Activated naive CD4-positive, alpha-beta T cell treated with anti-CD3 and anti-CD28 coated beads, Interleukin-2, amount 50 U/mL, for 24 hours (primary cell): ENCODE measurements at regions not wholly inside any gene's neighbourhood (a gene's known extent, or its start where the extent isn't known, plus 50 kb on each side); places are given as distances from the start of the nearest gene placed in this dataset.

ENCODE experiments used
- H3K27ac Mint-ChIP-seq: one replicate; pipeline ENCODE4 v1.8.0; 2021; ENCODE audit warnings: mild to moderate bottlenecking, mixed read lengths
- H3K27me3 Mint-ChIP-seq: one replicate; pipeline ENCODE4 v1.8.0; 2021; ENCODE audit warnings: mixed read lengths
- H3K36me3 Mint-ChIP-seq: one replicate; pipeline ENCODE4 v1.8.0; 2021; ENCODE audit warnings: mixed read lengths
- H3K4me1 Mint-ChIP-seq: one replicate; pipeline ENCODE4 v1.8.0; 2021; ENCODE audit warnings: mixed read lengths
- H3K4me3 Mint-ChIP-seq: one replicate; pipeline ENCODE4 v1.8.0; 2021; ENCODE audit warnings: mild to moderate bottlenecking, mixed read lengths
- H3K9me3 Mint-ChIP-seq: one replicate; pipeline ENCODE4 v1.8.0; 2021; ENCODE audit warnings: mixed read lengths

DNA sequence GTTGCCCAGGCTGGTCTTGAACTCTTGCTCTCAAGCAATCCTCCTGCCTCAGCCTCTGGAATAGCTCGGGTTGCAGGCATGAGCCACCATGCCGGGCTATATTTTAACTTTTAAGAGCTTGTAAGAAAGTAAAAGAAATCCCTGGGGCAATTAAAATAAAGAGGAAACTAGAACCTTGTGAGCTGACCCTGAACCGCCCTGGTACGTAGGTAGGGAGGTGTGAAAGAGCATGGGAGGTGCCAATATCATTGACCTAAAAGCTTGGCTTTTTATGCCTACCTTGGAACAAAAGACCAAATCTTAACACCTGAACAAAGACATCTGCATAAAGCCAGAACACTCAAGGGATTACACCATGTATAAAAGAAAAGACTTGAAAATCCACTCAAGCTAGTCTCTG is 595.1 kb downstream of the SOX6 start:
- Mint-ChIP-seq H3K9me3 (no peaks in the 10 kb centered on the region), H3K27me3 (peaks cover 2% of the 10 kb centered on the region), H3K4me3 (no peak overlapping the region), H3K4me1 (no peaks in the 10 kb centered on the region), H3K36me3 (no peaks in the 10 kb centered on the region), H3K27ac (no peak overlapping the region)

DNA sequence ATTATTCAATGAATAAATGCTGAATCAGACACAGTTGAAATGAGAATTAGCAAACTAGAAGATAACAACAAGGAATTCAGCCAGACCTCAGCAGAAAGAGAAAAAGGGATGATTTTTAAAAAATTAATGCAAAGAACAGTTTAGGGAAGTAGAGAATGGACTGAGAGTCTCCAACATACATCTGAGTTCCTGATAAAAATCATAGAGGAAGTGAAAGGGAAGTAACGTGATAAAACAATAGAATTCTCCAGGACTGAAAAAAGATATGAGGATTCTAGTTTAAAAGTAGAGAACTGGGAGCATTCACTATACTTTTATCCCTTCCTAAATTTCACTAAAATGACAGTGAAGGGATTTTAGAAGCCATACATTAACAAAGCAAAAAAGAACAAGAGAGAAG is 592.0 kb downstream of the SOX6 start:
- peaks cover 2% of the 10 kb centered on the region for H3K27me3 Mint-ChIP-seq
- H3K9me3 Mint-ChIP-seq: no peaks in the 10 kb centered on the region
- no peaks in the 10 kb centered on the region for H3K4me1 Mint-ChIP-seq
- no peaks in the 10 kb centered on the region for H3K36me3 Mint-ChIP-seq
- H3K4me3 Mint-ChIP-seq: no peak overlapping the region
- no peak overlapping the region for H3K27ac Mint-ChIP-seq

- Mint-ChIP-seq H3K4me3 (no peak overlapping the region), H3K27ac (no peak overlapping the region), H3K9me3 (no peaks in the 10 kb centered on the region), H3K36me3 (no peaks in the 10 kb centered on the region), H3K4me1 (no peaks in the 10 kb centered on the region), H3K27me3 (peaks cover 2% of the 10 kb centered on the region)
These were observed 591.4 kb downstream of the SOX6 start for GRCh38 chr11:15764948-15765347.

DNA sequence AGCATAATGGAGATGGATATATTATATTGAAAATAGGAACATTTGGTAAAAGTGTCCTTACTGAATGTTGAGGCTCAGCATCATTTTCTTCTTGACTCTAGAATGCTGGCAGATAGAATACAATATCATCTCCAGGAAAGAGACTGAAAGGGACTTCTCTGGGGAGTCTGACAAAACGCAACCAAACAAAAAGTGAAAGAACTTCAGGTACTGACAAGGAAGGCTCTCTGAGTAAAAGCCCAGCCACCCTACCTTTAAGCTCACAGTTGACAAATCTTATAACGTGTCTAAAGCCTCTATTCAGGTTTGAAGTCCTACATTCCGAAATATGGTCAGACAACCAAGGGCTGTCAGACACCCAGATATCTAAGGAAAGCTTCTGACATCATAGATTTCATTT is 590.8 kb downstream of the SOX6 start:
- Mint-ChIP-seq H3K4me1 (no peaks in the 10 kb centered on the region), H3K27me3 (peaks cover 2% of the 10 kb centered on the region), H3K9me3 (no peaks in the 10 kb centered on the region), H3K36me3 (no peaks in the 10 kb centered on the region), H3K27ac (no peak overlapping the region), H3K4me3 (no peak overlapping the region)

GRCh38 chr11:15768321-15768720 is 588.0 kb downstream of the SOX6 start:
- Mint-ChIP-seq H3K27ac (no peak overlapping the region), H3K4me3 (no peak overlapping the region), H3K36me3 (no peaks in the 10 kb centered on the region), H3K4me1 (no peaks in the 10 kb centered on the region), H3K27me3 (no peaks in the 10 kb centered on the region), H3K9me3 (no peaks in the 10 kb centered on the region)

GRCh38 chr11:15769203-15769602 is 587.1 kb downstream of the SOX6 start:
- Mint-ChIP-seq H3K36me3 (no peaks in the 10 kb centered on the region), H3K9me3 (no peaks in the 10 kb centered on the region), H3K27ac (no peak overlapping the region), H3K4me3 (no peak overlapping the region), H3K4me1 (no peaks in the 10 kb centered on the region), H3K27me3 (no peaks in the 10 kb centered on the region)

DNA sequence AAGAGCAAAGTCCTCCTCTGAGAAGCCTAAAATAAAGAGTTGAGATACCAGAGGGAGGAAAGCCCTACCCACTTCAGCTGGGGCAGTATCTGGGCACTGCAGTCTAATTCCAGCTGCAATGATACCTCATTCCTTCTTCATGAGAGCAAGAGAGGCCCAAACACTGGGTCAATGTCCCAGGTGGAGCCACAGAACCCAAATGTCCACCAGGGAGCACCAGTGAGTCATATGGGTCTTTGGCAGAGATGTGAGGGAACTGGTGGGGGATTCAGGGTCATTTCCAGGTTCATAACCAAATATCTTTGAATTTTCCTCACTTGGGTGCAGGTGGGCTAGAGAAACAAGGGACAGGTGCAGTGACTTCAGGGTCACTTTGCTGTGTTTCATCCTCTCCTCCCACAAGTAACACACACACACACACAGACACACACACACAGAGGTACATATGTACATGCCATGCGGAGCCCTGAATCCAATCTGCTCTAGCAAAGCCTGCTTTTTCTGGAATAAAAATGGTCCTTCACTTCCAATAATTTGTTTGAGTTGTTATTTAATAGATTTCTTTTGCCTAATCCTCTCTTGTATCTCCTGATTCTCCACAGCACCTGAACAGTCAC is 585.4 kb downstream of the SOX6 start:
- Mint-ChIP-seq H3K4me1 (no peaks in the 10 kb centered on the region), H3K36me3 (no peaks in the 10 kb centered on the region), H3K9me3 (no peaks in the 10 kb centered on the region), H3K4me3 (no peak overlapping the region), H3K27me3 (no peaks in the 10 kb centered on the region), H3K27ac (no peak overlapping the region)

DNA sequence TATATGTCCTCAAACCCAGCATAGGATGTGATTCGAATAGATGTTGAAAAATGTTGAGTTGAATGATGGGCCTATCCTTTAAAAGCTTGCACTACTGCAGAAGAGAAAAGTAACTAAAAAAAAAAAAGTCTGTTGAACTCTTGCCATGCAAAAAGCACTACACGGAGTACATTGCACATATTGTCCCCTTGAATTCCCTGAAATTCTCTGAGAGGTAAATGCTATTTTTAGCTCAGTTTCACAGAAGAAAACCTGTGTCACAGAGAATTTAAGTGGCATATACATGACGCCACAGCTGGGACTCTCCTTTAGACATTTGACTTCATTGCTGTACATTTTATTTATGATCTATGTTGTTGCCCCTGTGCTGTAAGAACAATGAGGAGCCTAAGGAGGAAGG is 583.8 kb downstream of the SOX6 start:
- H3K4me1 Mint-ChIP-seq: no peaks in the 10 kb centered on the region

DNA sequence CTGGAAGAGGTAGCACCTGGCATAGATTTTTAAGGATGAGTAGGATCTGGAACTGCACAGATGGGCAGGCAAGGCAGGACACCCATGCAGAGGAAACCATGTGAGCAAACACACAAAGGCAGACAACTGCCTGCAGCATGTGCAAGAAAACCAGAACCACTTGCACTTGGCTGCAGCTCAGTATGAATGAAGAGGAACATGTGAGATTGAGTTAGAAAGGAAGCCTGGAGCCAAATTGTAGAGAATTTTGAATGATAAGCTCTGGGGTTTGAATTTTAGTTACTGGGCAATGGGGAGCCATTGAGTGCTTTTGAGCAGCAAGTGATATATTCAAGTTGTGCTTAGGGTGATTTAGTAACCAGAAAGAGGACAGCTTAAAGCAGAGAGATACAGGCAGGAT is 583.4 kb downstream of the SOX6 start:
- Mint-ChIP-seq H3K36me3 (no peaks in the 10 kb centered on the region), H3K4me3 (no peak overlapping the region), H3K9me3 (no peaks in the 10 kb centered on the region), H3K4me1 (no peaks in the 10 kb centered on the region), H3K27me3 (no peaks in the 10 kb centered on the region), H3K27ac (no peak overlapping the region)

More for the DNA sequence above, 583.8 kb downstream of the SOX6 start:
- H3K27ac Mint-ChIP-seq: no peak overlapping the region
- no peaks in the 10 kb centered on the region for H3K27me3 Mint-ChIP-seq
- H3K9me3 Mint-ChIP-seq: no peaks in the 10 kb centered on the region
- H3K4me3 Mint-ChIP-seq: no peak overlapping the region
- no peaks in the 10 kb centered on the region for H3K36me3 Mint-ChIP-seq

DNA sequence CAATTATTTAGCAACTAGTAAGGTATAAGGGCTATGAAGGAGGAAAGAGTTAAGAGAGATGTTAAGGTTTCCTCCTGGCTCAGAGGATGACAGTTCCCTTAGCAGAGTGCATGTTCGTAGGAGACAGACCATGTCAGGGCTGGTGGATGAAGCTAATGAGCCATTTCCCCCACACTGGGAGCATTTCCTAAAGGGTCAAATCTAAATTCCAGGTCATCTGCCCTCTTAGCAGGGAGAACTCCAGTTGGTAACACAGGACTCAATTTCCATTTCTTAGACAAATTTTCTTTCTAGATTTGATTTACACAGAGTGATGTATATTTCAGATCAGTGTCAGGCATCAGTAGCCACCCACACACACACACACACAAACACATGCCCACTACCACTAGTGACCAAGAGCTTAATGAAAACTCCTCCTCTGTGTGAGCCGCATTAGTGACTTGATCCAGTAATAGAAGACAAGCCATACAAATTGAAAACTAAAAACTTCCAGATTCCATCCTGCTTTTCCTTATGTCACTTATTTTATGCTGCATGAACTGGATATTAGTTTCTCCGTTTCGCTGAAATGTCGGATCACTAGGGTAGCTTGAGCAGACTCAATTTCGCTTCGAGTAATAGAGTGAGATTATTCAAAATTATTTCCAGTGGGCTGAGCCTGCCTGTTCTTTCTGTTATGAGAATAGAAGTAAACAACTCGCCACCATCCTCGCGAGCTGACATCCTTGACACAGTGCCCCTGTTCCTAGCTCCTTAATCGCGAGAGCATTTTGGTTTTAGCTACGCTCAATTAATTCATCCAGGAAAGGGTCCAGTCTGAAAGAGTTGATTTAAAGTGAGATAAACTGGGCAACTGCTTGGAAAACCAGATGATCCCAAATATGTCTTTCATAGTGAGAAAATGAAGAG is 582.6 kb downstream of the SOX6 start:
- H3K4me1 Mint-ChIP-seq: no peaks in the 10 kb centered on the region
- no peaks in the 10 kb centered on the region for H3K27me3 Mint-ChIP-seq

GRCh38 chr11:15774388-15774939 is 581.9 kb downstream of the SOX6 start:
- no peaks in the 10 kb centered on the region for H3K36me3 Mint-ChIP-seq
- H3K27me3 Mint-ChIP-seq: no peaks in the 10 kb centered on the region
- no peak overlapping the region for H3K4me3 Mint-ChIP-seq
- no peaks in the 10 kb centered on the region for H3K9me3 Mint-ChIP-seq
- H3K27ac Mint-ChIP-seq: no peak overlapping the region
- H3K4me1 Mint-ChIP-seq: no peaks in the 10 kb centered on the region

More for the DNA sequence above, 582.6 kb downstream of the SOX6 start:
- Mint-ChIP-seq H3K36me3 (no peaks in the 10 kb centered on the region), H3K27ac (no peak overlapping the region), H3K9me3 (no peaks in the 10 kb centered on the region), H3K4me3 (no peak overlapping the region)

GRCh38 chr11:15775015-15775541 is 581.3 kb downstream of the SOX6 start:
- Mint-ChIP-seq H3K4me3 (no peak overlapping the region), H3K9me3 (no peaks in the 10 kb centered on the region), H3K27ac (no peak overlapping the region), H3K27me3 (no peaks in the 10 kb centered on the region), H3K36me3 (no peaks in the 10 kb centered on the region), H3K4me1 (no peaks in the 10 kb centered on the region)

- H3K4me3 Mint-ChIP-seq: no peak overlapping the region
- H3K4me1 Mint-ChIP-seq: no peaks in the 10 kb centered on the region
- H3K36me3 Mint-ChIP-seq: no peaks in the 10 kb centered on the region
- H3K9me3 Mint-ChIP-seq: no peaks in the 10 kb centered on the region
- no peaks in the 10 kb centered on the region for H3K27me3 Mint-ChIP-seq
- no peak overlapping the region for H3K27ac Mint-ChIP-seq
These were observed 580.5 kb downstream of the SOX6 start for GRCh38 chr11:15775797-15776196.

- H3K4me1 Mint-ChIP-seq: no peaks in the 10 kb centered on the region
- no peaks in the 10 kb centered on the region for H3K9me3 Mint-ChIP-seq
- H3K27me3 Mint-ChIP-seq: no peaks in the 10 kb centered on the region
- no peaks in the 10 kb centered on the region for H3K36me3 Mint-ChIP-seq
- no peak overlapping the region for H3K4me3 Mint-ChIP-seq
- no peak overlapping the region for H3K27ac Mint-ChIP-seq
These were observed 580.0 kb downstream of the SOX6 start for GRCh38 chr11:15776366-15776765.

- Mint-ChIP-seq H3K4me3 (no peak overlapping the region), H3K36me3 (no peaks in the 10 kb centered on the region), H3K27me3 (no peaks in the 10 kb centered on the region), H3K9me3 (no peaks in the 10 kb centered on the region), H3K4me1 (no peaks in the 10 kb centered on the region), H3K27ac (no peak overlapping the region)
These were observed 576.8 kb downstream of the SOX6 start for GRCh38 chr11:15779518-15779917.

- Mint-ChIP-seq H3K4me1 (no peaks in the 10 kb centered on the region), H3K4me3 (no peak overlapping the region), H3K36me3 (no peaks in the 10 kb centered on the region), H3K9me3 (no peaks in the 10 kb centered on the region), H3K27ac (no peak overlapping the region), H3K27me3 (no peaks in the 10 kb centered on the region)
These were observed 576.0 kb downstream of the SOX6 start for GRCh38 chr11:15780382-15780781.
